H9 (cell line): ENCODE measurements at regions not wholly inside any gene's neighbourhood (a gene's known extent, or its start where the extent isn't known, plus 50 kb on each side); places are given as distances from the start of the nearest gene placed in this dataset.

Source experiments
- DNase-seq: peaks from one replicate; pipeline ENCODE4 v3.0.0-alpha.2; 2017
- H2AFZ ChIP-seq: one replicate; pipeline ENCODE4 v1.6.1; 2013; ENCODE audit warnings: mild to moderate bottlenecking, low read length, control low read depth, moderate library complexity
- H2AK5ac ChIP-seq: 2 replicates; pipeline ENCODE4 v1.6.1; 2013; ENCODE audit warnings: low read length, control low read depth, mixed read lengths; ENCODE audit not compliant: insufficient read length
- H2BK120ac ChIP-seq: one replicate; pipeline ENCODE4 v1.6.1; 2013; ENCODE audit warnings: low read depth, mild to moderate bottlenecking, low read length, control low read depth, inconsistent platforms; ENCODE audit not compliant: poor library complexity, severe bottlenecking
- H2BK12ac ChIP-seq: 2 replicates; pipeline ENCODE4 v1.6.1; 2013; ENCODE audit warnings: low read length, control low read depth, mixed read lengths, low read depth; ENCODE audit not compliant: insufficient read length
- H2BK15ac ChIP-seq: 2 replicates; pipeline ENCODE4 v1.6.1; 2013; ENCODE audit warnings: low read depth, low read length, control low read depth
- H2BK20ac ChIP-seq: one replicate; pipeline ENCODE4 v1.6.1; 2013; ENCODE audit warnings: low read depth, mild to moderate bottlenecking, low read length, control low read depth, inconsistent platforms; ENCODE audit not compliant: poor library complexity, severe bottlenecking
- H2BK5ac ChIP-seq: 2 replicates; pipeline ENCODE4 v1.6.1; 2013; ENCODE audit warnings: low read length, control low read depth, mixed read lengths; ENCODE audit not compliant: insufficient read length
- H3K14ac ChIP-seq: 2 replicates; pipeline ENCODE4 v1.6.1; 2013; ENCODE audit warnings: low read length, control low read depth; ENCODE audit not compliant: insufficient read depth
- H3K18ac ChIP-seq: 2 replicates; pipeline ENCODE4 v1.6.1; 2013; ENCODE audit warnings: low read depth, mild to moderate bottlenecking, mixed read lengths, low read length, control low read depth; ENCODE audit not compliant: insufficient read length
- H3K23ac ChIP-seq: 2 replicates; pipeline ENCODE4 v1.6.1; 2013; ENCODE audit warnings: low read length, control low read depth, mixed read lengths, low read depth; ENCODE audit not compliant: insufficient read length
- H3K23me2 ChIP-seq: 2 replicates; pipeline ENCODE4 v1.6.1; 2013; ENCODE audit warnings: low read depth, mild to moderate bottlenecking, mixed read lengths, low read length, control low read depth; ENCODE audit not compliant: insufficient read length, poor library complexity, severe bottlenecking
- H3K27ac ChIP-seq: 2 replicates; pipeline ENCODE4 v1.5.1; 2013; ENCODE audit warnings: low read length, control low read depth, mixed read lengths, low read depth; ENCODE audit not compliant: insufficient read length
- H3K27me3 ChIP-seq: 2 replicates; pipeline ENCODE4 v1.6.1; 2013; ENCODE audit warnings: low read length, control low read depth, inconsistent platforms; ENCODE audit not compliant: insufficient read depth
- H3K4ac ChIP-seq: 2 replicates; pipeline ENCODE4 v1.6.1; 2013; ENCODE audit warnings: low read depth, mild to moderate bottlenecking, control low read depth, inconsistent platforms, low read length, moderate library complexity
- H3K4me1 ChIP-seq: 2 replicates; pipeline ENCODE4 v1.6.1; 2013; ENCODE audit warnings: low read length, control low read depth, inconsistent platforms; ENCODE audit not compliant: insufficient read depth
- H3K4me2 ChIP-seq: 2 replicates; pipeline ENCODE4 v1.6.1; 2013; ENCODE audit warnings: low read length, control low read depth, mixed read lengths; ENCODE audit not compliant: insufficient read length, insufficient read depth
- H3K56ac ChIP-seq: 2 replicates; pipeline ENCODE4 v1.6.1; 2013; ENCODE audit warnings: low read depth, mild to moderate bottlenecking, mixed read lengths, low read length, control low read depth; ENCODE audit not compliant: insufficient read length
- H3K79me1 ChIP-seq: 2 replicates; pipeline ENCODE4 v1.6.1; 2013; ENCODE audit warnings: low read depth, mild to moderate bottlenecking, moderate library complexity, low read length, control low read depth, inconsistent platforms; ENCODE audit not compliant: insufficient read depth, poor library complexity, severe bottlenecking
- H3K79me2 ChIP-seq: 2 replicates; pipeline ENCODE4 v1.6.1; 2013; ENCODE audit warnings: low read length, control low read depth, inconsistent platforms; ENCODE audit not compliant: insufficient read depth
- H3K9ac ChIP-seq: 2 replicates; pipeline ENCODE4 v1.6.1; 2013; ENCODE audit warnings: low read length, control low read depth, mixed read lengths; ENCODE audit not compliant: insufficient read length; ENCODE audit errors: extremely low read depth
- H3K9me3 ChIP-seq: one replicate; pipeline ENCODE4 v1.6.1; 2013; ENCODE audit warnings: low read depth, low read length, inconsistent platforms; ENCODE audit not compliant: control insufficient read depth
- H3T11ph ChIP-seq: one replicate; pipeline ENCODE4 v1.6.1; 2013; ENCODE audit warnings: mild to moderate bottlenecking, low read length, control low read depth, inconsistent platforms
- H4K20me1 ChIP-seq: one replicate; pipeline ENCODE4 v1.6.1; 2013; ENCODE audit not compliant: control insufficient read depth, insufficient read length, insufficient read depth
- H4K5ac ChIP-seq: 2 replicates; pipeline ENCODE4 v1.6.1; 2013; ENCODE audit warnings: low read depth, mild to moderate bottlenecking, mixed read lengths, low read length, control low read depth; ENCODE audit not compliant: insufficient read length
- H4K8ac ChIP-seq: replicated peaks from 2 replicates; pipeline ENCODE4 v1.6.1; 2013; ENCODE audit warnings: low read length, control low read depth, mixed read lengths, low read depth; ENCODE audit not compliant: insufficient read length
- H4K91ac ChIP-seq: 2 replicates; pipeline ENCODE4 v1.6.1; 2013; ENCODE audit warnings: low read depth, mild to moderate bottlenecking, moderate library complexity, mixed read lengths, low read length, control low read depth; ENCODE audit not compliant: insufficient read length
- H3K27ac Mint-ChIP-seq, 3 experiments: 2 replicates in 2 of 3; 3 replicates in 1 of 3; pipeline ENCODE4 v1.8.0; 2020 to 2021; ENCODE audit warnings: mixed read lengths in 3 of 3, mild to moderate bottlenecking in 1 of 3, moderate library complexity in 1 of 3
- H3K27me3 Mint-ChIP-seq: 2 replicates; pipeline ENCODE4 v1.8.0; 2021; ENCODE audit warnings: low read depth, mild to moderate bottlenecking, moderate library complexity, mixed read lengths
- H3K36me3 Mint-ChIP-seq, 3 experiments: 2 replicates in 2 of 3; 3 replicates in 1 of 3; pipeline ENCODE4 v1.8.0; 2020 to 2021; ENCODE audit warnings: low read depth in 3 of 3, mixed read lengths in 3 of 3; ENCODE audit not compliant: insufficient read depth in 1 of 3
- H3K4me1 Mint-ChIP-seq, 2 experiments: 2 replicates each; pipeline ENCODE4 v1.8.0; 2020; ENCODE audit warnings: mixed read lengths in 2 of 2
- H3K4me3 Mint-ChIP-seq, 2 experiments: 2 replicates in 1 of 2; 3 replicates in 1 of 2; pipeline ENCODE4 v1.8.0; 2020 to 2021; ENCODE audit warnings: mild to moderate bottlenecking in 2 of 2, mixed read lengths in 2 of 2, moderate library complexity in 1 of 2
- H3K9me3 Mint-ChIP-seq, 2 experiments: 2 replicates in 1 of 2; 3 replicates in 1 of 2; pipeline ENCODE4 v1.8.0; 2020; ENCODE audit warnings: mild to moderate bottlenecking in 2 of 2, mixed read lengths in 2 of 2, moderate library complexity in 1 of 2
- CTCF ChIP-seq: fragments of 200-600 bp; sonication (generic); conservative IDR thresholded peaks from 3 replicates; pipeline ENCODE4 v1.8.0; 2021; ENCODE audit warnings: antibody characterized with exemption, mild to moderate bottlenecking
- WGBS: extraction: QIAGEN DNeasy Blood & Tissue Kit; methylation state at CpG from one replicate; pipeline ENCODE4 v1.1.7; 2013; ENCODE audit warnings: missing lambda C conversion rate, low lambda C conversion rate, mixed read lengths; ENCODE audit not compliant: insufficient read length; ENCODE audit errors: extremely low coverage; 5-methylcytosine and 5-hydroxymethylcytosine counted together

DNA sequence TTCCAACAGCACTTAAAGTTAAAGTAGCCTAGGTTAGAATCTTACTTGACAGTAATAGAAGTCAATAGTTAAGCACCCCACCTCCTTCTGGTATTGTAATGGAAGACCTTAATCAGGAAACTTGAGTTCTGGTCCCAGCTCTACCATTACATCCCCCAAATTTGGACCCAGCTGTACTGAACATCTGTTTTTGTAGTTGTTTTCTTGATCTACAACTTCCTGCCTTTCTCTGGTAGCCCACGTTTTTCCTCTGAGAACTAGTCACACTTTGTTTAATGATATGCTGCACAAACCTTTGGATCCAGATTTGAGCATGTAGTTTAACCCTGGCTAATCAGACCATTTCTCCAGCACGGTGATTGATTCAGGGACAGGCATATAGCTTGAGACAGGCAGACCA is 505.0 kb downstream of the HS3ST4 start:
- DNase-seq = no peak
- Histone ChIP-seq H2BK15ac (no peak overlapping the region), H3K56ac (no peak overlapping the region), H4K8ac (no peak overlapping the region), H4K20me1 (no peaks in the 10 kb centered on the region), H3K9ac (no peak overlapping the region), H3K23ac (no peak overlapping the region), H3K4ac (no peak overlapping the region), H3K27ac (no peak overlapping the region), H3K4me2 (no peak overlapping the region), H2BK120ac (no peak overlapping the region), H3K18ac (no peak overlapping the region), H3K4me1 (peaks cover 3% of the 10 kb centered on the region), H2BK5ac (no peak overlapping the region), H3T11ph (no peak overlapping the region), H3K27me3 (no peaks in the 10 kb centered on the region), H4K5ac (no peak overlapping the region), H3K14ac (no peak overlapping the region), H2BK12ac (no peak overlapping the region), H3K79me2 (no peaks in the 10 kb centered on the region), H2AFZ (no peak overlapping the region), H3K9me3 (no peaks in the 10 kb centered on the region), H3K23me2 (no peaks in the 10 kb centered on the region), H3K79me1 (no peaks in the 10 kb centered on the region), H2AK5ac (no peak overlapping the region), H2BK20ac (no peak overlapping the region), H4K91ac (no peak overlapping the region)
- no peak for TF ChIP-seq CTCF
- no CpG with 5 or more reads among the region's 2 CpGs for WGBS
- H3K9me3 Mint-ChIP-seq = no peaks in the 10 kb centered on the region; a peak in 1 of 5 replicates
- no peak overlapping the region for H3K4me3 Mint-ChIP-seq
- H3K27me3 Mint-ChIP-seq = peaks cover 5% of the 10 kb centered on the region
- H3K27ac Mint-ChIP-seq = no peak overlapping the region
- no peaks in the 10 kb centered on the region for H3K36me3 Mint-ChIP-seq
- peaks cover 14 to 21% of the 10 kb centered on the region in 2 experiments for H3K4me1 Mint-ChIP-seq
